ENCODE measurements at regions not wholly inside any gene's neighbourhood (a gene's known extent, or its start where the extent isn't known, plus 50 kb on each side); places are given as distances from the start of the nearest gene placed in this dataset.

DNA sequence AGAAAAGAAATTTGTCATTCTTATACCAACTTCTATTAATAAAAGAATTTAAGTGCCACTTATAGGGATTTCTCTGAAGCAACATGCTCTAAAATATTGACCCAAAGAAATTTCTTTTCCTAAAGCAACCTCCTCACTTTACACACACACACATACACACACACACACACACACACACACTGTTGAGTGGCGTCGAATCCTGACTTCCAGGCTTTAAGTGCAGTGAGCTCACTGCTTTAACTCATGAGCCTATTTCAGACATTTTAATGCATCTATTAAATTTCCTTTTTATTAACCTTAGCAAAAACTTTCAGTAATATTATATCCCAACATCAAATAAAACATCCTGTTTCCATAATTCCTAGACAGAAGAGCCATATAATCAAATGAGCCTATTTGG, 229.1 kb upstream of the ACVR2A start:
- DNase-seq (ENCODE audit: low spot score) (no peak), ATAC-seq (no peak)
- H3K9me3 Mint-ChIP-seq, result no peaks in the 10 kb centered on the region
- no peak overlapping the region for H3K27ac ChIP-seq (ENCODE audit: low read depth)
- no peaks in the 10 kb centered on the region; the same call in 1 of the 2 replicates for H4K20me1 ChIP-seq (replicated peaks; ENCODE audit: insufficient read depth)
- TF ChIP-seq, protein P1, sequence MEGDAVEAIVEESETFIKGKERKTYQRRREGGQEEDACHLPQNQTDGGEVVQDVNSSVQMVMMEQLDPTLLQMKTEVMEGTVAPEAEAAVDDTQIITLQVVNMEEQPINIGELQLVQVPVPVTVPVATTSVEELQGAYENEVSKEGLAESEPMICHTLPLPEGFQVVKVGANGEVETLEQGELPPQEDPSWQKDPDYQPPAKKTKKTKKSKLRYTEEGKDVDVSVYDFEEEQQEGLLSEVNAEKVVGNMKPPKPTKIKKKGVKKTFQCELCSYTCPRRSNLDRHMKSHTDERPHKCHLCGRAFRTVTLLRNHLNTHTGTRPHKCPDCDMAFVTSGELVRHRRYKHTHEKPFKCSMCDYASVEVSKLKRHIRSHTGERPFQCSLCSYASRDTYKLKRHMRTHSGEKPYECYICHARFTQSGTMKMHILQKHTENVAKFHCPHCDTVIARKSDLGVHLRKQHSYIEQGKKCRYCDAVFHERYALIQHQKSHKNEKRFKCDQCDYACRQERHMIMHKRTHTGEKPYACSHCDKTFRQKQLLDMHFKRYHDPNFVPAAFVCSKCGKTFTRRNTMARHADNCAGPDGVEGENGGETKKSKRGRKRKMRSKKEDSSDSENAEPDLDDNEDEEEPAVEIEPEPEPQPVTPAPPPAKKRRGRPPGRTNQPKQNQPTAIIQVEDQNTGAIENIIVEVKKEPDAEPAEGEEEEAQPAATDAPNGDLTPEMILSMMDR (conservative IDR thresholded peaks at IDR 0.05; ENCODE audit: low read depth in 2 of 2), result no peak
- TF ChIP-seq STAT1 (IDR thresholded peaks at IDR 0.05; ENCODE audit: unreplicated experiment) (no peak), CREB1 (CRISPR knock-in tag; IDR thresholded peaks at IDR 0.05; ENCODE audit: low read depth) (no peak), POLR2AphosphoS5 (IDR thresholded peaks at IDR 0.05; ENCODE audit: low read depth) (no peak), JUNB (IDR thresholded peaks at IDR 0.05; ENCODE audit: unreplicated experiment) (no peak), EZH2phosphoT487 (IDR thresholded peaks at IDR 0.05; ENCODE audit: unreplicated experiment) (no peak), NANOG (IDR thresholded peaks at IDR 0.05; ENCODE audit: borderline replicate concordance) (no peak), ZNF331 (CRISPR knock-in tag; IDR thresholded peaks at IDR 0.05; ENCODE audit: low read depth) (no peak), REST (IDR thresholded peaks at IDR 0.05; ENCODE audit: unreplicated experiment) (no peak), ZNF114 (CRISPR knock-in tag; IDR thresholded peaks at IDR 0.05) (no peak)
- TF ChIP-seq, protein P2, sequence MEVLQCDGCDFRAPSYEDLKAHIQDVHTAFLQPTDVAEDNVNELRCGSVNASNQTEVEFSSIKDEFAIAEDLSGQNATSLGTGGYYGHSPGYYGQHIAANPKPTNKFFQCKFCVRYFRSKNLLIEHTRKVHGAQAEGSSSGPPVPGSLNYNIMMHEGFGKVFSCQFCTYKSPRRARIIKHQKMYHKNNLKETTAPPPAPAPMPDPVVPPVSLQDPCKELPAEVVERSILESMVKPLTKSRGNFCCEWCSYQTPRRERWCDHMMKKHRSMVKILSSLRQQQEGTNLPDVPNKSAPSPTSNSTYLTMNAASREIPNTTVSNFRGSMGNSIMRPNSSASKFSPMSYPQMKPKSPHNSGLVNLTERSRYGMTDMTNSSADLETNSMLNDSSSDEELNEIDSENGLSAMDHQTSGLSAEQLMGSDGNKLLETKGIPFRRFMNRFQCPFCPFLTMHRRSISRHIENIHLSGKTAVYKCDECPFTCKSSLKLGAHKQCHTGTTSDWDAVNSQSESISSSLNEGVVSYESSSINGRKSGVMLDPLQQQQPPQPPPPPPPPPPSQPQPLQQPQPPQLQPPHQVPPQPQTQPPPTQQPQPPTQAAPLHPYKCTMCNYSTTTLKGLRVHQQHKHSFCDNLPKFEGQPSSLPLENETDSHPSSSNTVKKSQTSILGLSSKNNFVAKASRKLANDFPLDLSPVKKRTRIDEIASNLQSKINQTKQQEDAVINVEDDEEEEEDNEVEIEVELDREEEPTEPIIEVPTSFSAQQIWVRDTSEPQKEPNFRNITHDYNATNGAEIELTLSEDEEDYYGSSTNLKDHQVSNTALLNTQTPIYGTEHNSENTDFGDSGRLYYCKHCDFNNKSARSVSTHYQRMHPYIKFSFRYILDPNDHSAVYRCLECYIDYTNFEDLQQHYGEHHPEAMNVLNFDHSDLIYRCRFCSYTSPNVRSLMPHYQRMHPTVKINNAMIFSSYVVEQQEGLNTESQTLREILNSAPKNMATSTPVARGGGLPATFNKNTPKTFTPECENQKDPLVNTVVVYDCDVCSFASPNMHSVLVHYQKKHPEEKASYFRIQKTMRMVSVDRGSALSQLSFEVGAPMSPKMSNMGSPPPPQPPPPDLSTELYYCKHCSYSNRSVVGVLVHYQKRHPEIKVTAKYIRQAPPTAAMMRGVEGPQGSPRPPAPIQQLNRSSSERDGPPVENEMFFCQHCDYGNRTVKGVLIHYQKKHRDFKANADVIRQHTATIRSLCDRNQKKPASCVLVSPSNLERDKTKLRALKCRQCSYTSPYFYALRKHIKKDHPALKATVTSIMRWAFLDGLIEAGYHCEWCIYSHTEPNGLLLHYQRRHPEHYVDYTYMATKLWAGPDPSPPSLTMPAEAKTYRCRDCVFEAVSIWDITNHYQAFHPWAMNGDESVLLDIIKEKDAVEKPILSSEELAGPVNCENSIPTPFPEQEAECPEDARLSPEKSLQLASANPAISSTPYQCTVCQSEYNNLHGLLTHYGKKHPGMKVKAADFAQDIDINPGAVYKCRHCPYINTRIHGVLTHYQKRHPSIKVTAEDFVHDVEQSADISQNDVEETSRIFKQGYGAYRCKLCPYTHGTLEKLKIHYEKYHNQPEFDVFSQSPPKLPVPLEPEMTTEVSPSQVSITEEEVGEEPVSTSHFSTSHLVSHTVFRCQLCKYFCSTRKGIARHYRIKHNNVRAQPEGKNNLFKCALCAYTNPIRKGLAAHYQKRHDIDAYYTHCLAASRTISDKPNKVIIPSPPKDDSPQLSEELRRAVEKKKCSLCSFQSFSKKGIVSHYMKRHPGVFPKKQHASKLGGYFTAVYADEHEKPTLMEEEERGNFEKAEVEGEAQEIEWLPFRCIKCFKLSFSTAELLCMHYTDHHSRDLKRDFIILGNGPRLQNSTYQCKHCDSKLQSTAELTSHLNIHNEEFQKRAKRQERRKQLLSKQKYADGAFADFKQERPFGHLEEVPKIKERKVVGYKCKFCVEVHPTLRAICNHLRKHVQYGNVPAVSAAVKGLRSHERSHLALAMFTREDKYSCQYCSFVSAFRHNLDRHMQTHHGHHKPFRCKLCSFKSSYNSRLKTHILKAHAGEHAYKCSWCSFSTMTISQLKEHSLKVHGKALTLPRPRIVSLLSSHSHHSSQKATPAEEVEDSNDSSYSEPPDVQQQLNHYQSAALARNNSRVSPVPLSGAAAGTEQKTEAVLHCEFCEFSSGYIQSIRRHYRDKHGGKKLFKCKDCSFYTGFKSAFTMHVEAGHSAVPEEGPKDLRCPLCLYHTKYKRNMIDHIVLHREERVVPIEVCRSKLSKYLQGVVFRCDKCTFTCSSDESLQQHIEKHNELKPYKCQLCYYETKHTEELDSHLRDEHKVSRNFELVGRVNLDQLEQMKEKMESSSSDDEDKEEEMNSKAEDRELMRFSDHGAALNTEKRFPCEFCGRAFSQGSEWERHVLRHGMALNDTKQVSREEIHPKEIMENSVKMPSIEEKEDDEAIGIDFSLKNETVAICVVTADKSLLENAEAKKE (CRISPR knock-in tag; IDR thresholded peaks at IDR 0.05), result no peak
- H3K36me3 ChIP-seq (ENCODE audit: insufficient read depth), result no peaks in the 10 kb centered on the region
- no peak overlapping the region for H3K4me3 ChIP-seq
- peaks cover 28% of the 10 kb centered on the region for H3K4me1 Mint-ChIP-seq
- no peaks in the 10 kb centered on the region for H3K36me3 Mint-ChIP-seq (ENCODE audit: low read depth)
- H3K27ac Mint-ChIP-seq, result no peak overlapping the region
- H3K27me3 Mint-ChIP-seq (ENCODE audit: insufficient read depth, low read depth, poor library complexity), result no peaks in the 10 kb centered on the region
- H3K27me3 ChIP-seq (ENCODE audit: insufficient read depth), result no peaks in the 10 kb centered on the region
- H3K4me2 ChIP-seq, result no peak overlapping the region
- H2AFZ ChIP-seq, result no peak overlapping the region
- no peaks in the 10 kb centered on the region for H3K79me2 ChIP-seq (replicated peaks; ENCODE audit: insufficient read depth)
- H3K4me1 ChIP-seq (ENCODE audit: insufficient read depth), result 0 out of 2 replicates have a peak, but pooled peaks cover 8% of the 10 kb centered on the region
- H3K9me2 ChIP-seq (ENCODE audit: insufficient read depth), result no peaks in the 10 kb centered on the region
- no peak overlapping the region for H3K4me3 Mint-ChIP-seq
- no peaks in the 10 kb centered on the region for H3F3A ChIP-seq (replicated peaks; ENCODE audit: low read depth)

Data from GM23338 (cell line).